ENCODE measurements at regions not wholly inside any gene's neighbourhood (a gene's known extent, or its start where the extent isn't known, plus 50 kb on each side); places are given as distances from the start of the nearest gene placed in this dataset.

GRCh38 chr2:120932472-120932871 is 196.8 kb downstream of the GLI2 start:
- 31 to 53% (median 31%) methylated on average over 7 of the region's 7 CpGs for WGBS, 3 donors
- ATAC-seq (peak in 1 of 4 donors; percentile 52), DNase-seq (no peak)
- TF ChIP-seq CTCF (IDR thresholded peaks at IDR 0.05), result no peak
- H3K27ac ChIP-seq, result no peak overlapping the region
- H3K27me3 ChIP-seq (ENCODE audit: insufficient read depth in 3 of 3, low read length in 2 of 3), result no peaks in the 10 kb centered on the region
- intact Hi-C loops (cut with DNase I), result no loop called here
- H3K4me1 ChIP-seq, result peaks cover 49% of the 10 kb centered on the region
- no peak overlapping the region for H3K4me3 ChIP-seq
- H3K9me3 ChIP-seq, result no peaks in the 10 kb centered on the region
- no peaks in the 10 kb centered on the region for H3K36me3 ChIP-seq (ENCODE audit: insufficient read depth in 1 of 2, low read depth in 1 of 2)

- intact Hi-C loops (cut with DNase I), result no loop called here
- Histone ChIP-seq H3K36me3 (ENCODE audit: insufficient read depth in 1 of 2, low read depth in 1 of 2) (no peaks in the 10 kb centered on the region), H3K27me3 (ENCODE audit: insufficient read depth in 3 of 3, low read length in 2 of 3) (no peaks in the 10 kb centered on the region), H3K4me1 (peaks cover 54% of the 10 kb centered on the region), H3K27ac (no peak overlapping the region), H3K4me3 (no peak overlapping the region), H3K9me3 (no peaks in the 10 kb centered on the region)
- WGBS, 3 donors, result 71 to 77% (median 71%) methylated on average over 7 of the region's 7 CpGs
- ATAC-seq (no peak), DNase-seq (no peak)
- no peak for TF ChIP-seq CTCF (IDR thresholded peaks at IDR 0.05)
Observed at GRCh38 chr2:120932881-120933280, 197.2 kb downstream of the GLI2 start.

GRCh38 chr2:120933693-120934573 is 198.3 kb downstream of the GLI2 start:
- DNase-seq, result no peak
- no peak for TF ChIP-seq CTCF (IDR thresholded peaks at IDR 0.05)
- H3K4me1 ChIP-seq, result peaks cover 64% of the 10 kb centered on the region
- no peaks in the 10 kb centered on the region for H3K27me3 ChIP-seq (ENCODE audit: insufficient read depth in 3 of 3, low read length in 2 of 3)
- WGBS, 3 donors, result 73 to 88% (median 82%) methylated on average over 19 of the region's 19 CpGs
- intact Hi-C loops (cut with DNase I), result no loop called here
- H3K27ac ChIP-seq, result peak overlapping the region; percentile 2
- no peak overlapping the region for H3K4me3 ChIP-seq
- ATAC-seq, result no peak
- H3K36me3 ChIP-seq (ENCODE audit: insufficient read depth in 1 of 2, low read depth in 1 of 2), result no peaks in the 10 kb centered on the region
- H3K9me3 ChIP-seq, result no peaks in the 10 kb centered on the region

GRCh38 chr2:120934574-120935338 is 199.1 kb downstream of the GLI2 start:
- Histone ChIP-seq H3K27me3 (ENCODE audit: insufficient read depth in 3 of 3, low read length in 2 of 3) (no peaks in the 10 kb centered on the region), H3K27ac (peak overlapping the region; percentile 2), H3K4me1 (peaks cover 69% of the 10 kb centered on the region), H3K9me3 (no peaks in the 10 kb centered on the region), H3K36me3 (ENCODE audit: insufficient read depth in 1 of 2, low read depth in 1 of 2) (no peaks in the 10 kb centered on the region), H3K4me3 (no peak overlapping the region)
- DNase-seq (peak; percentile 61 to 70), ATAC-seq (peak; percentile 72 to 81 (median 77))
- no peak for TF ChIP-seq CTCF (IDR thresholded peaks at IDR 0.05)
- 54 to 68% (median 59%) methylated on average over 17 of the region's 17 CpGs for WGBS, 3 donors
- intact Hi-C loops (cut with DNase I), result loop anchor here (5.0 kb wide), 2 partner anchors 52 to 197 kb away; partner anchors contain the start of gene GLI2 (in 1 of the 2)

Measured in psoas muscle (tissue), 7 donors.